ENCODE measurements at regions not wholly inside any gene's neighbourhood (a gene's known extent, or its start where the extent isn't known, plus 50 kb on each side); places are given as distances from the start of the nearest gene placed in this dataset.

DNA sequence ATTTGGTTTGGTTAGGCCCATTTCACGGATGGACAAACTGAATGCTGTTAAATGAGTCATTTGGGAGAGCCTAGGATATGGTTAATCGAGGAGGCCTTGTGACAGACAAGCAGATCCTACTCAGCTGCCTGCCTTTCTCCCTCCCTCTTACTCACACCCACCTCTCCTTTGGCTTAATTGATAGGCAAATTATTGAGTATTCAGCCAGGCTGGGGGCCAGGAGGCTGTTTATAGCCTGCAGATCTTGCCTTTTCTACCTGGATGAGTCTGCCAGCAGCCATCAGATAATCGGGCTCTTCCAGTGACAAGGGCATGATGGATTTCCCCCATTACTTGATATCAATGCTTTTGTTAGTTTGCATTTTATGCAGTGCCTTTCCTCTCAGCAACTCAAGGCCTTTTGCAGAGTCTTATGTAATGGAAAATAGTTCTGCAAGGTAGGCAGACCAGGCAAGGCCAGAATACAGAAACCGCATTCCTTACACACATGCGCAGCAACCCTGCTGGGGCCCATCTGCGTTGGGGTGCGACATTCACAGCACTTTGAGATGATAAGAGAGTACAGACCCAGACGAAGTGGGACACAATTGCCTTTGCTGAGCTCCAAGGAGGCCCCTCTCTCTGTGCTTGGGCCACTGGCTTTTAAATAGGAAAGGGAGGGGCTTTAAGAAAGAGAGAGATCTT lies 96.2 kb upstream of the ATP6AP2 start:
- Mint-ChIP-seq H3K27ac (no peak overlapping the region), H3K4me1 (peaks cover 5% of the 10 kb centered on the region), H3K27me3 (ENCODE audit: low read depth, poor library complexity) (peaks cover 12% of the 10 kb centered on the region)

DNA sequence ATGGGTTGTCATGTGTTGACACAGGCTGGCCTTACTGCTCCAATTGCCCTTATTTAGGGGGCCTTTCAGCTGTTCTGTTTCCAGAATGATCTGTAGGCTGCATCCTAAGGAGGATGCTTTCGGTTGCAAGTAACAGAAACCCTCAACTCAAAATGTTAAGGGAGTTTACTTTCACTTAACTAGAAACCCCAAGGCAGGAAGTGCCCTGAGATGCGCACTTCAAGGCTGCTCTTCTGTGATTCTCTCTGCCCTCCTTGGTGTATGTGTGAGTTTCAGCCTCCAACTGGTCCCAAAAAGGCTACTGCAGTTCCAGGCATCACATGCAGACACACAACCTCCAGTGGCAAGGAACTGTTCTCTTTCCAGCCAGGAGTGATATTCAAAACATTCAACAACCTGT lies 97.3 kb upstream of the ATP6AP2 start:
- Mint-ChIP-seq H3K27ac (no peak overlapping the region), H3K4me3 (no peak overlapping the region), H3K9me3 (peaks cover 66% of the 10 kb centered on the region), H3K27me3 (ENCODE audit: low read depth, poor library complexity) (peaks cover 8% of the 10 kb centered on the region), H3K36me3 (ENCODE audit: low read depth) (no peaks in the 10 kb centered on the region), H3K4me1 (peaks cover 5% of the 10 kb centered on the region)
- TF ChIP-seq, protein P1, sequence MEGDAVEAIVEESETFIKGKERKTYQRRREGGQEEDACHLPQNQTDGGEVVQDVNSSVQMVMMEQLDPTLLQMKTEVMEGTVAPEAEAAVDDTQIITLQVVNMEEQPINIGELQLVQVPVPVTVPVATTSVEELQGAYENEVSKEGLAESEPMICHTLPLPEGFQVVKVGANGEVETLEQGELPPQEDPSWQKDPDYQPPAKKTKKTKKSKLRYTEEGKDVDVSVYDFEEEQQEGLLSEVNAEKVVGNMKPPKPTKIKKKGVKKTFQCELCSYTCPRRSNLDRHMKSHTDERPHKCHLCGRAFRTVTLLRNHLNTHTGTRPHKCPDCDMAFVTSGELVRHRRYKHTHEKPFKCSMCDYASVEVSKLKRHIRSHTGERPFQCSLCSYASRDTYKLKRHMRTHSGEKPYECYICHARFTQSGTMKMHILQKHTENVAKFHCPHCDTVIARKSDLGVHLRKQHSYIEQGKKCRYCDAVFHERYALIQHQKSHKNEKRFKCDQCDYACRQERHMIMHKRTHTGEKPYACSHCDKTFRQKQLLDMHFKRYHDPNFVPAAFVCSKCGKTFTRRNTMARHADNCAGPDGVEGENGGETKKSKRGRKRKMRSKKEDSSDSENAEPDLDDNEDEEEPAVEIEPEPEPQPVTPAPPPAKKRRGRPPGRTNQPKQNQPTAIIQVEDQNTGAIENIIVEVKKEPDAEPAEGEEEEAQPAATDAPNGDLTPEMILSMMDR (IDR thresholded peaks at IDR 0.05): no peak
- no peak for DNase-seq

More for the DNA sequence above, 96.2 kb upstream of the ATP6AP2 start:
- Mint-ChIP-seq H3K9me3 (peaks cover 68% of the 10 kb centered on the region), H3K36me3 (ENCODE audit: low read depth) (no peaks in the 10 kb centered on the region), H3K4me3 (no peak overlapping the region)
- TF ChIP-seq, protein P1 (IDR thresholded peaks at IDR 0.05): no peak
- DNase-seq: no peak

DNA sequence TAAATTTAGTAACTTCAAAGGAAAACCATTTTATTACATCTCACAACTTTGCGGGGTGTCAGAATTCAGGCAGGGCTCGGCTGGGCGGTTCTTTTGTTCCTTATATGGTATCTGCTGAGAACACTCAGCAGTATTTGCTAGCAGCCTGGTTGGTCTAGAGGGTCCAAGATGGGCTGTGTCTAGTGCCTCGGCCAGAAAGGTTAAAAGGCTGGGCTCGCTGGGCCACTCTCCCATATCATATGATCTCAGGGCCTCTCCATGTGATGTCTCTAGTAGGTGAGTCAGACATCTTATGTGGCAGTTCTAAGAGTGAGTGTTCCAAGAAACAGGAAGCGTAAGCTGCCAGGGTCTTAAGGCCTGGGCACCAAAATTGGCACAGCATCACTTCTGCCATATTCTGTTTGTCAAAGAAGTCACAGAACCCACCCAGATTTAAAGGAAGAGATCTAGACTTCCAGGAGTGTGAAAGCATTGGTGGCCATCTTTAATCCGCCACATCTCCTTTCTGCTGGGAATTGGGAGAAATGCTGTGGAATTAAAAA lies 100.9 kb upstream of the ATP6AP2 start:
- peak overlapping the region; percentile 19 for H3K27ac Mint-ChIP-seq
- peaks cover 16% of the 10 kb centered on the region for H3K27me3 Mint-ChIP-seq (ENCODE audit: low read depth, poor library complexity)
- DNase-seq: no peak
- H3K4me3 Mint-ChIP-seq: no peak overlapping the region
- no peaks in the 10 kb centered on the region for H3K36me3 Mint-ChIP-seq (ENCODE audit: low read depth)
- TF ChIP-seq, protein P1 (IDR thresholded peaks at IDR 0.05): no peak
- H3K4me1 Mint-ChIP-seq: peaks cover 23% of the 10 kb centered on the region
- peaks cover 52% of the 10 kb centered on the region for H3K9me3 Mint-ChIP-seq

DNA sequence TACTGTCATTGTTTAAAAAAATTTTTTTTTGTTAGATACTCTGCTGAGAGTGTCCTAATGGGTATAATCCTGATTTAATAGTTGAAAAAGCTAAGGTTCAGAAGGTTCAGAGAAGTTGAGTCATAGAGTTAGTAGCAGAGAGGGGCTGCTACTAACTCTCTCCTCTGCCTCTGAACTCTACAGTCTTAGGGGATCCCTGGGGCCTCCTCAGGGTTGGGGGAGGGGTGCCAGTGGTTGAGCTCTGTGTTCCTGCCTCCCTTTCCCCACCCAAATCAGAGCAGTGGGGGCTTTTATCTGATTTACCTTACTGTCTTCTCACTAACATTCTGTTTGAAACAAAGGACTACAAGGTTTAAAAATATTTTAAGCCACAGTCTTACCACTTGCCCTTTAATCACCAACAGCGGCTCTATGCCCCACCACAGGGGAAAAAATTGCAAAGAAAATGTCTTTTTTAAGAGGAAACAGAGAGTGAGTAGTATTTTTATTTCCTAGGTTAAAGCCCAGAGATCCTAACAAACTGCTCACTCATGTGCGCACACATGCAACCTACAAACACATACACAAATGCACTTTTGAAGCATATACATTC lies 102.2 kb upstream of the ATP6AP2 start:
- TF ChIP-seq, protein P1 (IDR thresholded peaks at IDR 0.05): no peak

DNA sequence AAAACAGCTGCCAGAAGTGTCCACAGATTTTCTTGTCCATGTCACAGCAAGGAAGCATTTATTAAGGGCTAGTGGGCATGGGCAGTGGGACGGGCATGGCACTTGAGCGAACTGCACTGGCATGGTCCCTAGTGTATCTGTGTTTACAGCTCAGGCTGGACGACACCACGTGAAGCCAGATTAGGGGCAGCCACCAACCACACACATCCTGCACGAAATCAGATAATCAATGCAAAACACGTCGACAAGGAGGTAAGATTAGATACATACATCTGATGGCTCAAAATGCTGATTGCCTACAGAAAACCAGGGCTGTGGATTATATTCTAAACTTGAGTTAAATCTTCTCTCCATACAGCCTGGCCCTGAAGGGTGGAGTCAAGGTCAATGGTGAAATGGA lies 103.8 kb upstream of the ATP6AP2 start:
- no peak overlapping the region for H3K4me3 Mint-ChIP-seq
- H3K27me3 Mint-ChIP-seq (ENCODE audit: low read depth, poor library complexity): peaks cover 15% of the 10 kb centered on the region
- peaks cover 43% of the 10 kb centered on the region for H3K4me1 Mint-ChIP-seq
- no peak overlapping the region for H3K27ac Mint-ChIP-seq
- peaks cover 58% of the 10 kb centered on the region for H3K9me3 Mint-ChIP-seq
- TF ChIP-seq, protein P1 (IDR thresholded peaks at IDR 0.05): no peak
- DNase-seq: no peak
- no peaks in the 10 kb centered on the region for H3K36me3 Mint-ChIP-seq (ENCODE audit: low read depth)

More for the DNA sequence above, 102.2 kb upstream of the ATP6AP2 start:
- Mint-ChIP-seq H3K27me3 (ENCODE audit: low read depth, poor library complexity) (peaks cover 15% of the 10 kb centered on the region), H3K9me3 (peaks cover 55% of the 10 kb centered on the region), H3K27ac (no peak overlapping the region), H3K4me1 (peaks cover 33% of the 10 kb centered on the region), H3K4me3 (no peak overlapping the region), H3K36me3 (ENCODE audit: low read depth) (no peaks in the 10 kb centered on the region)
- no peak for DNase-seq

Data from nephron progenitor cell (in vitro differentiated cells).